HG02852 (cell line): ENCODE measurements at regions not wholly inside any gene's neighbourhood (a gene's known extent, or its start where the extent isn't known, plus 50 kb on each side); places are given as distances from the start of the nearest gene placed in this dataset.

Experiments used
- ATAC-seq: cut with Tn5 transposase; IDR thresholded peaks from one replicate; pipeline ENCODE4 v1.9.1; 2021; ENCODE audit warnings: mild to moderate bottlenecking, moderate library complexity; ENCODE audit not compliant: unreplicated experiment

GRCh38 chr3:182052332-182052731 is 340.6 kb downstream of the SOX2 start:
- no peak for ATAC-seq

GRCh38 chr3:182052757-182053156 is 341.0 kb downstream of the SOX2 start:
- no peak for ATAC-seq

- ATAC-seq: no peak
These were observed 346.8 kb downstream of the SOX2 start for GRCh38 chr3:182058488-182058887.

- ATAC-seq: no peak
These were observed 352.0 kb downstream of the SOX2 start for GRCh38 chr3:182063742-182064141.

GRCh38 chr3:182067423-182067822 is 355.7 kb downstream of the SOX2 start:
- ATAC-seq: no peak

- ATAC-seq: no peak
These were observed 366.6 kb downstream of the SOX2 start for GRCh38 chr3:182078316-182078715.

- ATAC-seq: no peak
These were observed 367.2 kb downstream of the SOX2 start for GRCh38 chr3:182078929-182079328.

GRCh38 chr3:182081096-182081495 is 369.4 kb downstream of the SOX2 start:
- ATAC-seq: no peak

- no peak for ATAC-seq
These were observed 371.4 kb downstream of the SOX2 start for GRCh38 chr3:182083112-182083511.

- peak; percentile 61 for ATAC-seq
These were observed 381.0 kb downstream of the SOX2 start for GRCh38 chr3:182092662-182093262.

- ATAC-seq: no peak
These were observed 382.6 kb downstream of the SOX2 start for GRCh38 chr3:182094321-182094720.

- no peak for ATAC-seq
These were observed 393.2 kb downstream of the SOX2 start for GRCh38 chr3:182104881-182105280.

GRCh38 chr3:182105875-182106274 is 394.1 kb downstream of the SOX2 start:
- no peak for ATAC-seq

GRCh38 chr3:182108371-182108770 is 396.6 kb downstream of the SOX2 start:
- ATAC-seq: no peak

- ATAC-seq: no peak
These were observed 400.2 kb downstream of the SOX2 start for GRCh38 chr3:182111967-182112366.

GRCh38 chr3:182115328-182116015 is 403.7 kb downstream of the SOX2 start:
- ATAC-seq: no peak

- ATAC-seq: no peak
These were observed 404.7 kb downstream of the SOX2 start for GRCh38 chr3:182116386-182116785.

GRCh38 chr3:182117131-182117530 is 405.4 kb downstream of the SOX2 start:
- no peak for ATAC-seq

- ATAC-seq: no peak
These were observed 405.9 kb downstream of the SOX2 start for GRCh38 chr3:182117583-182117982.

- ATAC-seq: no peak
These were observed 406.3 kb downstream of the SOX2 start for GRCh38 chr3:182118066-182118465.

- ATAC-seq: no peak
These were observed 409.7 kb downstream of the SOX2 start for GRCh38 chr3:182121401-182121800.

- ATAC-seq: no peak
These were observed 411.1 kb downstream of the SOX2 start for GRCh38 chr3:182122779-182123178.

GRCh38 chr3:182124187-182124586 is 412.5 kb downstream of the SOX2 start:
- ATAC-seq: no peak
